OCI-M2 (cell line): ENCODE measurements at regions not wholly inside any gene's neighbourhood (a gene's known extent, or its start where the extent isn't known, plus 50 kb on each side); places are given as distances from the start of the nearest gene placed in this dataset.
A peak's percentile ranks its signal among the peaks of the same experiment; 100 is the strongest.
"Not testable (repeated sequence)": the region's sequence is repeated elsewhere in the genome, so short reads cannot be mapped to it uniquely, and the experiment has no call there.

Experiments
- DNase-seq: peaks from one replicate; lab custom pipeline; 2025; ENCODE audit not compliant: unreplicated experiment; lab: John Stamatoyannopoulos, UW

- peak; percentile 30 for DNase-seq
Measured at GRCh38 chr1:101474039-101474665, 237.3 kb downstream of the S1PR1 start.

GRCh38 chr1:101476541-101476940, 239.7 kb downstream of the S1PR1 start:
- no peak for DNase-seq

GRCh38 chr1:101479945-101480344, 243.1 kb downstream of the S1PR1 start:
- DNase-seq: no peak

GRCh38 chr1:101482306-101482705, 245.5 kb downstream of the S1PR1 start:
- DNase-seq: no peak

GRCh38 chr1:101483982-101484688, 247.3 kb downstream of the S1PR1 start:
- no peak for DNase-seq

DNA sequence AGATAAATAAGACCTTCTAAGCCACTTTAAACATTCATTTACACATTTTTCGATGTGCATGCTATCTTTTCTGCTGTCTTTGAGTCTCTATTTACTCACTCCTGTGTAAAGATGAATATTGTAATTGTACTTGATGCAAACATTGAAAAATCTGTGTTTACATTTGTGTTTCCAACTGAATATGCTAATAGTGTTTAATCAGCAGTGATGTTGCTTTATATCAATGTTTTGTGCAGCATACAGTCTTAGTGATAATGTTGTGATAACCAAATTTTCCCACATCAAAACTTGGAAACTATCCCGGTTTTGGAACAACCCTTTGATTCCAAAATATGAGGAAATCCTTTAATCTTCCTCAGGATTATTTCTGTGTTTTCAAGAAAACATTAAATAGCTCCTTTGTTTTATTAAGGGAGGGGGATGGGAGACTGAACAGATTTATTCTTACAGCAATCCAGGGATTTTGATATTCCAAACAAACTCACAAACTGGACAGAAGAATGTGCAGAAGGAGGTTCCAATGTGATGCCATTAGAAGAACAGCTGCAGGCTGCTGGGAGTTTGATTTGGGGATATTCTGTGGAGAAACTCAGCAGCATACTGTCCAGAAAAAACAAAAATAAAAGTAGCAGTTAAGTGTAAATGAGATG, 248.0 kb downstream of the S1PR1 start:
- no peak for DNase-seq

- DNase-seq: no peak
Measured at GRCh38 chr1:101485712-101486111, 248.9 kb downstream of the S1PR1 start.

GRCh38 chr1:101492144-101492543, 255.3 kb downstream of the S1PR1 start:
- not testable (repeated sequence) for DNase-seq

- not testable (repeated sequence) for DNase-seq
Measured at GRCh38 chr1:101493920-101494319, 257.1 kb downstream of the S1PR1 start.

DNA sequence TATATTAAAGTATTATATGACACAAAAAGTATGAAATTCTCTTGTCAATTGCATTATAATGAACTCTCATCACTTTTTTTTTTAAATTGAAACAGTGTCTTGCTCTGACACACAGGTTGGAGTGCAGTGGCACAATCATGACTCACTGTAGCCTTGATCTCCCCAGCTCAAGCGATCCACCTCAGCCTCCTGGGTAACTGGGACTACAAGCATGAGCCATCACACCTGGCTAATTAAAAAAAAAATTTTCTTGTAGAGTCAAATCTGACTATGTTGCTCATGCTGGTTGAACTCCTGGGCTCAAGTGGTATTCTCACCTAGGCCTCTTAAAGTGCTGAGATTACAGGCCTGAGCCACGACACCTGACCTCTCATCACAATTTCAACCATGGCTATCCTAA, 259.3 kb downstream of the S1PR1 start:
- no peak for DNase-seq

DNA sequence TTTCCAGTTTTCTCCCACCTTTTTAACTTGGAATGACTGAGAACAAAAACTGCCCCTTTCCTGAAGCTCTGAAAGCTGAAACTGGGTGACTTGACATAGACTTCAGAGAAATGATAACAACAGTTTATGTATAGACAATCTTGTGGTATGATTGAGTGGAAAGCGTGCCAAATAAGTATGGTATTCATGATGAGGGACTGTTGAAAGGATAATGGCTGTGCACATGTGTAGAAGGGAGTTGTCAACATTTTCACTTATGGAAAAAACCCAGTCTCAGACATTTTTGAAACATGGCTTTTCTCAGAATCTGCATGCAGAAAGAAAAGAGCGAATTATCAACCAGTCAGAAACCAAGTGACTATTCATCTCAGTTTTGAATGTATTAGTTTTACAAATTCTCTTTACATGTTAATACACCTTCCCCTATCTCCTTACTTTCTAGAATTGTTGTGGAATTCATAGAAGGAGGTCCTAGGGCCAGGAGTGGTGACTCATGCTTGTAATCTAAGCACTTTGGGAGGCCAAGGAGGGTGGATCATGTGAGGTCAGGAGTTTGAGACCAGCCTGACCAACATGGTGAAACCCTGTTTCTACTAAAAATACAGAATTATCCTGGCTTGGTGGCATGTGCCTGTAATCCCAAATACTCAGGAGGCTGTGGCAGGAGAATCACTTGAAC, 261.2 kb downstream of the S1PR1 start:
- DNase-seq: no peak

DNA sequence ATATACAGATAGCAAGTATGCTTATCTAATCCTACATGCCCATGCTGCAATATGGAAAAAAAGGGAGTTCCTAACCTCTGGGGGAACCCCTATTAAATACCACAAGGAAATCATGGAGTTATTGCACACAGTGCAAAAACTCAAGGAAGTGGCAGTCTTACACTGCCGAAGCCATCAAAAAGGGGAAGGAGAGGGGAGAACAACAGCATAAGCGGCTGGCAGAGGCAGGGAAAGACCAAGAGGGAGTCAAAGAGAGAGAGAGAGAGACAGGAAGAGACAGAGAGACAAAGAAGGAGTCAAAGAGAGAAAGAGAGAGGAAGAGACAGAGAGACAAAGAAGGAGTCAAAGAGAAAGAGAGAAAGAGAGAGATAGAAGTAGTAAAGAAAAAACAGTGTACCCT, 267.3 kb downstream of the S1PR1 start:
- not testable (repeated sequence) for DNase-seq

DNA sequence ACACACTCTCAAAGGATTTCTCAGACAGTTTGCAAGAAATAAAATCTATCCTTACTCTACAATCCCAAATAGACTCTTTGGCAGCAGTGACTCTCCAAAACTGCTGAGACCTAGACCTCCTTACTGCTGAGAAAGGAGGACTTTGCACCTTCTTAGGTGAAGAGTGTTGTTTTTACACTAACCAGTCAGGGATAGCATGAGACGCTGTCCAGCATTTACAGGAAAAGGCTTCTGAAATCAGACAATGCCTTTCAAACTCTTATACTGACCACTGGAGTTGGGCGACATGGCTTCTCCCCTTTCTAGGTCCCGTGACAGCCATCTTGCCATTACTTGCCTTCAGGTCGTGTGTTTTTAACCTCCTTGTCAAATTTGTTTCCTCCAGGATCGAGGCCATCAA, 268.4 kb downstream of the S1PR1 start:
- not testable (repeated sequence) for DNase-seq

GRCh38 chr1:101506541-101507164, 269.8 kb downstream of the S1PR1 start:
- DNase-seq: no peak

GRCh38 chr1:101507547-101507971, 270.7 kb downstream of the S1PR1 start:
- no peak for DNase-seq

- DNase-seq: no peak
Measured at GRCh38 chr1:101508913-101509312, 272.1 kb downstream of the S1PR1 start.

DNA sequence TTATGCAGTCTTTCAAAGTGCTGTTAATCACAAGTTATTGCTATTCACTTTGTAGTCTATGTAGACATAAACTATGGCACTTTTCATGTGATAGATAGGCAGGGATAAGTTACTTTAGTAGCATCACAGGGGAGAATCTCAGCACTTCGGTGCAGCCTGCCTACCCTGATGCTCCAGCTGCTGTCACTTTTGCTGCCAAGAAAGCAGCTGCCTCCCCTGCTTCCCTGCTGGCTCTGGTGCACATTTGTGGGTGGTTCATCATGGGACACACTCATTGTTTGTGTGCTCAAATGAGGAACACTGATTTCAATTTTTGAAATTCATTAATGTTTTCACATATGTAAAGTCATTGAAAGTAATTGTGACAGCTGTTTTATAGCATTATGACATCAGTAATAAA, 272.6 kb downstream of the S1PR1 start:
- no peak for DNase-seq

DNA sequence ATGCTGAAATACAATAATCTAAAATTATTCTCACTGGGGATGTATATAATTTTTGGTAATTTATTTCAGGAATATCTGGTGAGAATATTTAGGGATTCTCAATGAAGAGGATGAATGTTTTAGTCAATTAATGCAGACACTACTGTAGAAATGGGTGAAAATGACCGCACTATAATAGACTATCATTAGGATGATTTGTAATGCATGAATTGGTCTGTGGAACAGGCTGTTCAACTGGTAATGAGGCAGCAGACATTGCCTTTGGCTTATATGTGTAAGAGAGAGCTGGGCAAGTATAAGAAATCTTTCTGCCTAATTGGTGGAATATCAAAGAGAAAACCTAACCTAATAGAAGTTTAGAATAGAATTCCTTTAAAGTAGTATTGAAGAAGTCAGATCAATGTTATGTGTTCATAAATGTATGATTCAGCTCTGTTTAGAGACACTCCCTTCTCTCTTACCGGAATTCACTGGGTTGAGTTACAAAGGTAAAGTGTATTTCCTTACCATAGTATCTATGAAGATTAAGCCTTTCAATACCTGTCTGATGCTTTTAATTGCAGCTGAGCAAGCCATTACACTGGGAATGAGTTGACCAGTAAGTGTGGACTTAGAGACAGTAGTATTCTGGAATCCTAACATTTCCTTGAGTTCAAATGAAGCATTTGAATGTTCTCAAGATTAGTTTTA, 274.5 kb downstream of the S1PR1 start:
- no peak for DNase-seq

- no peak for DNase-seq
Measured at GRCh38 chr1:101520302-101520701, 283.5 kb downstream of the S1PR1 start.

DNA sequence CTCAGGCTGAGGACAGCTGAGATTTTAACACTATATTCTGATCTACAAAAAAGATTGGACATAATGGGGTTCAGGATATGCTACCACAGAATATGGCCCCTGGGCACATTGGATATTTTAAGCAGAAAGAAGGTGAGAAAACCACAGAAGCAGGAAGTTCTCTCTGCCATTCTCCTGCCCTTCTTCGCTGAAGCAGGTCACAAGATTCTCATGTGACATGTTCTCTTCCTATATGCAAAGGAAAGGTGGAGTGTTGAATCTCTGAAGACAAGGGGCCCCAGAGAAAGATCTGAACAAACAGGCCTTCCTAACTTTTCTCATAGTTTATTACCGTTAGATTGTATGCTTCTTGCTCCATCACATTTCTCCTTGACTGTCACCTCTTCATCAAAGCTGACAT, 285.7 kb downstream of the S1PR1 start:
- no peak for DNase-seq

DNA sequence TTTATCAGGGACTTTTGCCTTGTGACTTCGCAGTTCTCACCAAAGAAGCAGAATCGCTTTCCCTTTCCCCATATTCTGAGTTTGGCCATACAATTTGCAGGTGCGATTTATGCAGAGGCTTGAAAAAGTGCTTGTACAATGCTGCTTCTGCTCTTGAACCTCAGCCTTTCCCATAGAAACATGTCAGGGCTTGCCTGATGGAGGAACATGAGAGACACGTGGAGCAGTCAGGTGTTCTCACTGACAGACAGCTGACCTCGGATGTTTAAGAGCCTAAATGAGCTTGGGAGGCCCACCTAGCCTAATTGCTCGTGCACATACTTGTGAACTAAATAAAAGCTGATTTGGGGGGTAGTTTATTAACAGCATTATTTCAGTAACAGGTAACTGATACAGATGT, 290.0 kb downstream of the S1PR1 start:
- no peak for DNase-seq
